ENCODE measurements at regions not wholly inside any gene's neighbourhood (a gene's known extent, or its start where the extent isn't known, plus 50 kb on each side); places are given as distances from the start of the nearest gene placed in this dataset.
"Not testable (repeated sequence)": the region's sequence is repeated elsewhere in the genome, so short reads cannot be mapped to it uniquely, and the experiment has no call there.

GRCh38 chr3:81865164-81865563, 103.7 kb upstream of the GBE1 start:
- not testable (repeated sequence) for DNase-seq (ENCODE audit: low read depth, low spot score)

- peak; percentile 5 for DNase-seq (ENCODE audit: low read depth, low spot score)
Measured at GRCh38 chr3:81864272-81864671, 102.8 kb upstream of the GBE1 start.

- DNase-seq (ENCODE audit: low read depth, low spot score), result no peak
Measured at GRCh38 chr3:81863756-81864155, 102.3 kb upstream of the GBE1 start.

- no peak for DNase-seq (ENCODE audit: low read depth, low spot score)
Measured at GRCh38 chr3:81861593-81861992, 100.1 kb upstream of the GBE1 start.

- DNase-seq (ENCODE audit: low read depth, low spot score), result no peak
Measured at GRCh38 chr3:81859524-81859923, 98.1 kb upstream of the GBE1 start.

- no peak for DNase-seq (ENCODE audit: low read depth, low spot score)
Measured at GRCh38 chr3:81853431-81853830, 92.0 kb upstream of the GBE1 start.

GRCh38 chr3:81851176-81851575, 89.7 kb upstream of the GBE1 start:
- peak; percentile 3 for DNase-seq (ENCODE audit: low read depth, low spot score)

GRCh38 chr3:81846988-81847387, 85.5 kb upstream of the GBE1 start:
- no peak for DNase-seq (ENCODE audit: low read depth, low spot score)

GRCh38 chr3:81841540-81841939, 80.1 kb upstream of the GBE1 start:
- no peak for DNase-seq (ENCODE audit: low read depth, low spot score)

- no peak for DNase-seq (ENCODE audit: low read depth, low spot score)
Measured at GRCh38 chr3:81839504-81840094, 78.2 kb upstream of the GBE1 start.

- DNase-seq (ENCODE audit: low read depth, low spot score), result no peak
Measured at GRCh38 chr3:81838457-81838856, 77.0 kb upstream of the GBE1 start.

GRCh38 chr3:81837071-81837593, 75.7 kb upstream of the GBE1 start:
- DNase-seq (ENCODE audit: low read depth, low spot score), result no peak

GRCh38 chr3:81829937-81830336, 68.5 kb upstream of the GBE1 start:
- no peak for DNase-seq (ENCODE audit: low read depth, low spot score)

GRCh38 chr3:81829272-81829671, 67.8 kb upstream of the GBE1 start:
- DNase-seq (ENCODE audit: low read depth, low spot score), result not testable (repeated sequence)

GRCh38 chr3:81823882-81824395, 62.5 kb upstream of the GBE1 start:
- DNase-seq (ENCODE audit: low read depth, low spot score), result peak; percentile 2

- no peak for DNase-seq (ENCODE audit: low read depth, low spot score)
Measured at GRCh38 chr3:81823086-81823485, 61.6 kb upstream of the GBE1 start.

- DNase-seq (ENCODE audit: low read depth, low spot score), result peak; percentile 47
Measured at GRCh38 chr3:81816473-81817250, 55.2 kb upstream of the GBE1 start.

- not testable (repeated sequence) for DNase-seq (ENCODE audit: low read depth, low spot score)
Measured at GRCh38 chr3:81812098-81812497, 50.7 kb upstream of the GBE1 start.
